GM18520 (cell line): ENCODE measurements at regions not wholly inside any gene's neighbourhood (a gene's known extent, or its start where the extent isn't known, plus 50 kb on each side); places are given as distances from the start of the nearest gene placed in this dataset.
A peak's percentile ranks its signal among the peaks of the same experiment; 100 is the strongest.

Experiments used
- ATAC-seq: cut with Tn5 transposase; IDR thresholded peaks from one replicate; pipeline ENCODE4 v1.9.1; 2021; ENCODE audit not compliant: unreplicated experiment

- no peak for ATAC-seq
Observed at GRCh38 chr5:145283141-145283810, 551.9 kb downstream of the PRELID2 start.

- ATAC-seq, result no peak
Observed at GRCh38 chr5:145280806-145281205, 554.3 kb downstream of the PRELID2 start.

- no peak for ATAC-seq
Observed at GRCh38 chr5:145280214-145280613, 554.9 kb downstream of the PRELID2 start.

- ATAC-seq, result no peak
Observed at GRCh38 chr5:145260670-145261069, 574.5 kb downstream of the PRELID2 start.

GRCh38 chr5:145247745-145248040 lies 587.4 kb downstream of the PRELID2 start:
- ATAC-seq, result no peak

GRCh38 chr5:145246961-145247744 lies 588.0 kb downstream of the PRELID2 start:
- ATAC-seq, result peak; percentile 64

- ATAC-seq, result no peak
Observed at GRCh38 chr5:145246379-145246778, 588.8 kb downstream of the PRELID2 start.

- ATAC-seq, result no peak
Observed at GRCh38 chr5:145245354-145245753, 589.8 kb downstream of the PRELID2 start.

GRCh38 chr5:145244788-145245187 lies 590.4 kb downstream of the PRELID2 start:
- ATAC-seq, result no peak

GRCh38 chr5:145244251-145244650 lies 590.9 kb downstream of the PRELID2 start:
- no peak for ATAC-seq

GRCh38 chr5:145243016-145243415 lies 592.1 kb downstream of the PRELID2 start:
- no peak for ATAC-seq

- ATAC-seq, result no peak
Observed at GRCh38 chr5:145242551-145242950, 592.6 kb downstream of the PRELID2 start.

GRCh38 chr5:145237843-145238242 lies 597.3 kb downstream of the PRELID2 start:
- ATAC-seq, result no peak

GRCh38 chr5:145236983-145237382 lies 598.2 kb downstream of the PRELID2 start:
- no peak for ATAC-seq

GRCh38 chr5:145236127-145236526 lies 599.0 kb downstream of the PRELID2 start:
- ATAC-seq, result no peak

- ATAC-seq, result no peak
Observed at GRCh38 chr5:145233461-145233860, 601.7 kb downstream of the PRELID2 start.

GRCh38 chr5:145230781-145231180 lies 604.4 kb downstream of the PRELID2 start:
- ATAC-seq, result no peak

GRCh38 chr5:145228564-145228963 lies 606.6 kb downstream of the PRELID2 start:
- no peak for ATAC-seq

- ATAC-seq, result no peak
Observed at GRCh38 chr5:145227881-145228280, 607.3 kb downstream of the PRELID2 start.

- ATAC-seq, result no peak
Observed at GRCh38 chr5:145226726-145227125, 608.4 kb downstream of the PRELID2 start.

GRCh38 chr5:145225529-145225928 lies 609.6 kb downstream of the PRELID2 start:
- ATAC-seq, result no peak

- ATAC-seq, result no peak
Observed at GRCh38 chr5:145223582-145223981, 611.6 kb downstream of the PRELID2 start.

- ATAC-seq, result no peak
Observed at GRCh38 chr5:145222622-145223021, 612.5 kb downstream of the PRELID2 start.
